CD4-positive, alpha-beta T cell treated with Interleukin-4 for 1 hour (primary cell): ENCODE measurements at regions not wholly inside any gene's neighbourhood (a gene's known extent, or its start where the extent isn't known, plus 50 kb on each side); places are given as distances from the start of the nearest gene placed in this dataset.

Experiments used
- DNase-seq, 2 donors: peaks; one replicate each; pipeline ENCODE4 v3.0.0-alpha.2; 2020 to 2022

- DNase-seq = no peak
Observed at GRCh38 chr17:69605571-69605970, 191.1 kb downstream of the MAP2K6 start.

- DNase-seq = no peak
Observed at GRCh38 chr17:69606142-69606800, 191.8 kb downstream of the MAP2K6 start.

GRCh38 chr17:69607162-69607834 is 192.8 kb downstream of the MAP2K6 start:
- DNase-seq = peak in 1 of 2 donors; percentile 18

- DNase-seq = no peak
Observed at GRCh38 chr17:69608141-69608540, 193.6 kb downstream of the MAP2K6 start.

- DNase-seq = no peak
Observed at GRCh38 chr17:69608808-69609472, 194.4 kb downstream of the MAP2K6 start.

GRCh38 chr17:69609473-69610305 is 195.2 kb downstream of the MAP2K6 start:
- DNase-seq = no peak

GRCh38 chr17:69620363-69620762 is 205.9 kb downstream of the MAP2K6 start:
- no peak for DNase-seq

GRCh38 chr17:69625474-69625873 is 211.0 kb downstream of the MAP2K6 start:
- DNase-seq = no peak

- no peak for DNase-seq
Observed at GRCh38 chr17:69630056-69630635, 215.6 kb downstream of the MAP2K6 start.

- no peak for DNase-seq
Observed at GRCh38 chr17:69634844-69635243, 220.3 kb downstream of the MAP2K6 start.

GRCh38 chr17:69637446-69638156 is 223.1 kb downstream of the MAP2K6 start:
- no peak for DNase-seq

GRCh38 chr17:69639096-69639495 is 224.6 kb downstream of the MAP2K6 start:
- no peak for DNase-seq

- no peak for DNase-seq
Observed at GRCh38 chr17:69640073-69640472, 225.6 kb downstream of the MAP2K6 start.

- DNase-seq = no peak
Observed at GRCh38 chr17:69643686-69644085, 229.2 kb downstream of the MAP2K6 start.

GRCh38 chr17:69646729-69647128 is 232.2 kb downstream of the MAP2K6 start:
- DNase-seq = no peak

GRCh38 chr17:69650881-69651280 is 236.4 kb downstream of the MAP2K6 start:
- DNase-seq = no peak

- no peak for DNase-seq
Observed at GRCh38 chr17:69651921-69652320, 237.4 kb downstream of the MAP2K6 start.

- no peak for DNase-seq
Observed at GRCh38 chr17:69654981-69655855, 240.7 kb downstream of the MAP2K6 start.

- DNase-seq = no peak
Observed at GRCh38 chr17:69655902-69656301, 241.4 kb downstream of the MAP2K6 start.

- no peak for DNase-seq
Observed at GRCh38 chr17:69669441-69670178, 255.1 kb downstream of the MAP2K6 start.
